CD4-positive, alpha-beta T cell (primary cell): ENCODE measurements at regions not wholly inside any gene's neighbourhood (a gene's known extent, or its start where the extent isn't known, plus 50 kb on each side); places are given as distances from the start of the nearest gene placed in this dataset.

Experiments used
- ATAC-seq: fragments of 200-7000 bp; cut with Tn5 transposase; one replicate; pipeline ENCODE4 v1.10.0; 2022; ENCODE audit warnings: mild to moderate bottlenecking; ENCODE audit not compliant: poor library complexity
- CTCF ChIA-PET: fragments of 350-600 bp; sonication (Branson Sonifier 250); formaldehyde crosslinking; loops from one replicate; lab custom pipeline; 2021; ENCODE audit warnings: antibody characterized with exemption, inconsistent platforms; lab: Charles Lee
- POLR2A ChIA-PET: fragments of 350-600 bp; sonication (Branson Sonifier 250); formaldehyde crosslinking; loops from one replicate; lab custom pipeline; 2021; ENCODE audit warnings: antibody characterized with exemption, inconsistent platforms; lab: Charles Lee
- DNase-seq, 14 experiments: peaks; one replicate each; pipeline ENCODE4 v3.0.0-alpha.2; 2013 to 2020; ENCODE audit warnings: mixed read lengths in 2 of 14
- H3K27ac ChIP-seq, 2 donors: one replicate each; pipeline versions ENCODE4 v1.5.1 to v1.7.0; 2013; ENCODE audit warnings: low read length in 2 of 2, low read depth in 1 of 2, mild to moderate bottlenecking in 1 of 2
- H3K27me3 ChIP-seq, 2 experiments: 1 replicate in 1 of 2; 2 replicates in 1 of 2; pipeline versions ENCODE4 v1.6.1 to v1.7.0; 2013; ENCODE audit warnings: low read length in 2 of 2, control low read depth in 1 of 2, mild to moderate bottlenecking in 1 of 2, moderate library complexity in 1 of 2; ENCODE audit not compliant: insufficient read depth in 2 of 2, control insufficient read depth in 1 of 2
- H3K36me3 ChIP-seq: one replicate; pipeline ENCODE4 v1.6.1; 2013; ENCODE audit warnings: low read length, control low read depth; ENCODE audit not compliant: insufficient read depth
- H3K4me1 ChIP-seq: one replicate; pipeline ENCODE4 v1.6.1; 2013; ENCODE audit warnings: low read length, control low read depth; ENCODE audit not compliant: insufficient read depth
- H3K4me3 ChIP-seq: one replicate; pipeline ENCODE4 v1.5.1; 2013; ENCODE audit warnings: mild to moderate bottlenecking, low read length, moderate library complexity
- H3K9me3 ChIP-seq, 2 experiments: 1 replicate in 1 of 2; 2 replicates in 1 of 2; pipeline versions ENCODE4 v1.6.1 to v1.7.0; 2013; ENCODE audit warnings: low read length in 2 of 2, mild to moderate bottlenecking in 2 of 2, control low read depth in 1 of 2, moderate library complexity in 1 of 2; ENCODE audit not compliant: control insufficient read depth in 1 of 2, insufficient read depth in 1 of 2
- H3K27ac Mint-ChIP-seq: one replicate; pipeline ENCODE4 v1.8.0; 2020; ENCODE audit warnings: mixed read lengths
- H3K27me3 Mint-ChIP-seq: one replicate; pipeline ENCODE4 v1.8.0; 2021; ENCODE audit warnings: mixed read lengths
- H3K36me3 Mint-ChIP-seq: one replicate; pipeline ENCODE4 v1.8.0; 2021; ENCODE audit warnings: low read depth, mixed read lengths
- H3K4me1 Mint-ChIP-seq: one replicate; pipeline ENCODE4 v1.8.0; 2021; ENCODE audit warnings: low read depth, mixed read lengths
- H3K4me3 Mint-ChIP-seq: one replicate; pipeline ENCODE4 v1.8.0; 2020; ENCODE audit warnings: mild to moderate bottlenecking, mixed read lengths
- H3K9me3 Mint-ChIP-seq: one replicate; pipeline ENCODE4 v1.8.0; 2020; ENCODE audit warnings: mixed read lengths
- intact Hi-C, 2 experiments: fragments of 100-400 bp; cut with DNase I in 1 of 2; cut with micrococcal nuclease in 1 of 2; formaldehyde crosslinking; loops; one replicate each; pipeline versions ENCODE4 v1.15.1 to v1.9.0; 2023 to 2025; cut with DNase I, micrococcal nuclease
- TF ChIP-seq, protein P1 (sequence below): fragments of 200-600 bp; IDR thresholded peaks from one replicate; pipeline ENCODE4 v1.8.0; 2022; ENCODE audit warnings: antibody characterized with exemption, mild to moderate bottlenecking

DNA sequence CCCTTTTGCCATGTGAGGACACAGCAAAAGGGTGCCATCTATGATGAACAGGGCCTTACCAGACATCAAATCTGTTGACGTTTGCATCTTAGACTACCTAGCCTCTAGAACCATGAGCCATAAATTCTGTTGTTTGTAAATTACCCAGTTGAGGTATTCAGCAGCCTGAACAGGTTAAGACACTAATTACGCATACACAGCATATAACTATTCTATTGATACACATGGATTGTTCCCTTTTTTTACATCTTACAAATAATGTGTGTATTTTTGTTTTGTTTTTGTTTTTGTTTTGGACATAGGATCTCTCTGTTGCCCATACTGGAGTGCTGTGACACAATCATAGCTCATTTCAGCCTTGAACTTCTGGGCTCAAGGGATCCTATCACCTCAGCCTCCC is 255.5 kb downstream of the OPA1 start:
- Mint-ChIP-seq H3K36me3 (no peaks in the 10 kb centered on the region), H3K4me1 (no peaks in the 10 kb centered on the region), H3K27me3 (peaks cover 4% of the 10 kb centered on the region), H3K9me3 (no peaks in the 10 kb centered on the region), H3K4me3 (no peak overlapping the region), H3K27ac (no peak overlapping the region)
- TF ChIP-seq, protein P1, sequence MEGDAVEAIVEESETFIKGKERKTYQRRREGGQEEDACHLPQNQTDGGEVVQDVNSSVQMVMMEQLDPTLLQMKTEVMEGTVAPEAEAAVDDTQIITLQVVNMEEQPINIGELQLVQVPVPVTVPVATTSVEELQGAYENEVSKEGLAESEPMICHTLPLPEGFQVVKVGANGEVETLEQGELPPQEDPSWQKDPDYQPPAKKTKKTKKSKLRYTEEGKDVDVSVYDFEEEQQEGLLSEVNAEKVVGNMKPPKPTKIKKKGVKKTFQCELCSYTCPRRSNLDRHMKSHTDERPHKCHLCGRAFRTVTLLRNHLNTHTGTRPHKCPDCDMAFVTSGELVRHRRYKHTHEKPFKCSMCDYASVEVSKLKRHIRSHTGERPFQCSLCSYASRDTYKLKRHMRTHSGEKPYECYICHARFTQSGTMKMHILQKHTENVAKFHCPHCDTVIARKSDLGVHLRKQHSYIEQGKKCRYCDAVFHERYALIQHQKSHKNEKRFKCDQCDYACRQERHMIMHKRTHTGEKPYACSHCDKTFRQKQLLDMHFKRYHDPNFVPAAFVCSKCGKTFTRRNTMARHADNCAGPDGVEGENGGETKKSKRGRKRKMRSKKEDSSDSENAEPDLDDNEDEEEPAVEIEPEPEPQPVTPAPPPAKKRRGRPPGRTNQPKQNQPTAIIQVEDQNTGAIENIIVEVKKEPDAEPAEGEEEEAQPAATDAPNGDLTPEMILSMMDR: no peak
- H3K4me3 ChIP-seq: no peak overlapping the region
- no peak for ATAC-seq
- H3K4me1 ChIP-seq: no peaks in the 10 kb centered on the region
- ChIA-PET POLR2A (no interaction called here), CTCF (no interaction called here)
- peaks cover 0 to 3% of the 10 kb centered on the region in 2 experiments for H3K27me3 ChIP-seq
- no peaks in the 10 kb centered on the region for H3K36me3 ChIP-seq
- DNase-seq: no peak
- no peak overlapping the region for H3K27ac ChIP-seq
- intact Hi-C loops: no loop called here
- no peaks in the 10 kb centered on the region for H3K9me3 ChIP-seq

DNA sequence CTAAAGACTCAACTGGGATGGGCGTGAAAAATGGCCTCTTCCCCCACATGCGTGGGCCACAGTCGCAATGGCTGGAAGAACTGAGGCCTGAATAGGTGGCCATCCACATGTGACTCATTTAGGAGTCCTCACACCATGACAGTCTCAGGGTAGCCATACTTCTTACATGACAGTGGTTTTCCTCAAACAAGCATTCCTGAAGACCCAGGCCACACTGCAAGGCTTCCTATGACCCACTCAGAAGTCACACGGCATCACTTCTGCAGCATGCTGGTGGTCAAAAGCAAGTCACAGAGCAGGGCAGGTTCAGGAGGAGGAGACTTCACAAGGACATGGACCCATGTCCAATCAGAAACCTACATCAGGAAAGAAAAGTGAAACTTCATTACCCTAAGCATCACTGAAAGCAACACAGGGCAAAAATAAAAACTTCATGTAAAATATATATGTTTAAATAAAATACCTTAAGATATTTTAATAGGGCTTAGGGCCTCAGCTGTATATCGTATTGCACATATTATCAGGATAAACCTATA is 257.1 kb downstream of the OPA1 start:
- Histone ChIP-seq H3K4me1 (no peaks in the 10 kb centered on the region), H3K27ac (no peak overlapping the region), H3K36me3 (no peaks in the 10 kb centered on the region), H3K27me3 (peaks cover 0 to 3% of the 10 kb centered on the region in 2 experiments), H3K9me3 (no peaks in the 10 kb centered on the region), H3K4me3 (no peak overlapping the region)
- ATAC-seq (no peak), DNase-seq (no peak)
- intact Hi-C loops: no loop called here
- no peaks in the 10 kb centered on the region for H3K36me3 Mint-ChIP-seq
- ChIA-PET CTCF (no interaction called here), POLR2A (no interaction called here)
- H3K9me3 Mint-ChIP-seq: no peaks in the 10 kb centered on the region
- peaks cover 4% of the 10 kb centered on the region for H3K27me3 Mint-ChIP-seq
- H3K27ac Mint-ChIP-seq: no peak overlapping the region
- H3K4me1 Mint-ChIP-seq: no peaks in the 10 kb centered on the region
- TF ChIP-seq, protein P1: no peak
- no peak overlapping the region for H3K4me3 Mint-ChIP-seq

DNA sequence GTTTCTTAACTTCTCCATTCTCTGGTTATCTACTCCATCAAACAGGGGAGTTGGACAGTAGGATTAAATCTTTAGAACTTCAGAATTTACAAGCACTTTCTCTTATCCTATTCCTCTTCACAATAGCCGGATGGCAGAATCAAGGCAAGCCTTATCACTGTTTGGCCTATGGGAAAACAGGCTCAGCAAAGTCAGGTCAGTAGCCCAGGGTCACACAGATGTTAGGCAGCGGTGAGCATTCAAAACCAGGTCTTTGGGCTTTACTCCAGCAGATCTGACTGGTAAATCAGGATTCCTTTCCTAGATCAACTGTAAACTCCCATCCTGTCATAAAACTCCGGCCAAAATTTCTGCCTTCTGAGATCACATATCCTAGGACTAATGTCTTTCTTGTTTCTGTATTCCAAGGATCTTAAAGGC is 258.4 kb downstream of the OPA1 start:
- no peak overlapping the region for H3K4me3 ChIP-seq
- H3K27ac Mint-ChIP-seq: no peak overlapping the region
- no peaks in the 10 kb centered on the region for H3K9me3 Mint-ChIP-seq
- ATAC-seq (no peak), DNase-seq (no peak)
- H3K27ac ChIP-seq: no peak overlapping the region
- TF ChIP-seq, protein P1: no peak
- no peaks in the 10 kb centered on the region for H3K36me3 ChIP-seq
- intact Hi-C loops: no loop called here
- no peaks in the 10 kb centered on the region for H3K36me3 Mint-ChIP-seq
- no peaks in the 10 kb centered on the region for H3K27me3 ChIP-seq
- no peaks in the 10 kb centered on the region for H3K4me1 ChIP-seq
- no peaks in the 10 kb centered on the region for H3K27me3 Mint-ChIP-seq
- no peaks in the 10 kb centered on the region for H3K9me3 ChIP-seq
- no peaks in the 10 kb centered on the region for H3K4me1 Mint-ChIP-seq
- H3K4me3 Mint-ChIP-seq: no peak overlapping the region
- ChIA-PET POLR2A (no interaction called here), CTCF (no interaction called here)
